Transverse colon (tissue), 4 donors: ENCODE measurements at regions not wholly inside any gene's neighbourhood (a gene's known extent, or its start where the extent isn't known, plus 50 kb on each side); places are given as distances from the start of the nearest gene placed in this dataset.

ENCODE experiments used
- CTCF ChIP-seq, 5 experiments: fragments of 200-600 bp in 3 of 5; fragments of 450-650 bp in 2 of 5; sonication (generic) in 3 of 5; IDR thresholded peaks; 1 replicate in 2 of 5; 2 replicates in 3 of 5; pipeline ENCODE4 v1.5.1; 2016 to 2017; ENCODE audit warnings: antibody characterized with exemption in 5 of 5, inconsistent platforms in 3 of 5, mild to moderate bottlenecking in 2 of 5, moderate library complexity in 1 of 5
- EP300 ChIP-seq: sonication (generic); formaldehyde crosslinking; IDR thresholded peaks from one replicate; pipeline ENCODE4 v1.6.1; 2017; ENCODE audit warnings: antibody characterized with exemption, low read depth
- POLR2A ChIP-seq: fragments of 450-650 bp; IDR thresholded peaks from one replicate; pipeline ENCODE4 v1.6.1; 2016; ENCODE audit warnings: antibody characterized with exemption, mild to moderate bottlenecking, moderate library complexity
- POLR2AphosphoS5 ChIP-seq, 3 donors: sonication (generic); formaldehyde crosslinking; IDR thresholded peaks; one replicate each; pipeline ENCODE4 v1.6.1; 2016; ENCODE audit warnings: antibody characterized with exemption in 3 of 3

DNA sequence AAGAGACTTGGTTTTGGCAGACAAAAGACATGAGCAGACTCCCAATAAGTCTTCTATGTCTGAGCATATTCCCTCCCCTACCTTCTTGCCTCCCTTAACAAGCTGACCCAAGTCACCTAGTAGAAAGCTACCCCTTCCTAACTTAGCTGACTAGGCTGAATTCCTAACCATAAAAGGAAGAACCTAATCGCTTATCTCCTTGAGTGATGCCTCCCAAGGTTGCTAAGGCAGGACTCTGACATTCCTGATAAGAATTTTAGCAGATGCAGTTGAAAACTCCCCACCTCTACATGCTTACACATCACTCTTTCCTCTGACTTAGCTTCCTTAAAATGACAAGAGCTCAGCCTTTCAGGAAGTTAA, 704.7 kb upstream of the MBL2 start:
- no peak for TF ChIP-seq POLR2A
- TF ChIP-seq CTCF (IDR thresholded peaks at IDR 0.05) = no peak
- TF ChIP-seq EP300 = no peak
- no peak for TF ChIP-seq POLR2AphosphoS5 (IDR thresholded peaks at IDR 0.05)
